DOHH2 (cell line): ENCODE measurements at regions not wholly inside any gene's neighbourhood (a gene's known extent, or its start where the extent isn't known, plus 50 kb on each side); places are given as distances from the start of the nearest gene placed in this dataset.

Experiments used
- EZH2phosphoT487 ChIP-seq: fragments of 200-600 bp; sonication (generic); IDR thresholded peaks from 2 replicates; pipeline ENCODE4 v1.6.1; 2017; ENCODE audit warnings: borderline replicate concordance, mild to moderate bottlenecking, antibody characterized with exemption, low read length, moderate library complexity, mixed read lengths
- TF ChIP-seq, protein P1 (sequence below): fragments of 200-600 bp; sonication (generic); IDR thresholded peaks from one replicate; pipeline ENCODE4 v1.5.1; 2014; ENCODE audit warnings: antibody characterized with exemption, mild to moderate bottlenecking, low read depth, low read length; ENCODE audit not compliant: poor library complexity, severe bottlenecking

DNA sequence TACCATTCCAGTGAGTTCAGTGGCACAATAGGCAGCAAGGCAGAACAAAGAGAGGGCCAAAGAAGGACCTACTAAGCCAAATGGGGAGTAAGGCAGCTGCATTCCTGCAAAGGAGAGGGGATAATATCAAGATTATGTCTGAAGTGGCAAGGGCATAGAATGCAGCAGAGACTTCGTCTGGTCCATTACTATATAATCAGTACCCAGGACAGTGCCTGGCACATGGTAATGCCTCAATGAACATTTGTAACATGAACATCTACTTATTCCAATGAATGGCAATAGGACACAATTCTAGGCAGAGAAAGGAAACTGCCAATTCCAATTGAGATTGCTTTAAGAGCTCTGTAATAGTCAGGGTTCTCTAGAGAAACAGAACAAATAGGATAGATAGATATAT lies 82.1 kb upstream of the STAC start:
- TF ChIP-seq, protein P1, sequence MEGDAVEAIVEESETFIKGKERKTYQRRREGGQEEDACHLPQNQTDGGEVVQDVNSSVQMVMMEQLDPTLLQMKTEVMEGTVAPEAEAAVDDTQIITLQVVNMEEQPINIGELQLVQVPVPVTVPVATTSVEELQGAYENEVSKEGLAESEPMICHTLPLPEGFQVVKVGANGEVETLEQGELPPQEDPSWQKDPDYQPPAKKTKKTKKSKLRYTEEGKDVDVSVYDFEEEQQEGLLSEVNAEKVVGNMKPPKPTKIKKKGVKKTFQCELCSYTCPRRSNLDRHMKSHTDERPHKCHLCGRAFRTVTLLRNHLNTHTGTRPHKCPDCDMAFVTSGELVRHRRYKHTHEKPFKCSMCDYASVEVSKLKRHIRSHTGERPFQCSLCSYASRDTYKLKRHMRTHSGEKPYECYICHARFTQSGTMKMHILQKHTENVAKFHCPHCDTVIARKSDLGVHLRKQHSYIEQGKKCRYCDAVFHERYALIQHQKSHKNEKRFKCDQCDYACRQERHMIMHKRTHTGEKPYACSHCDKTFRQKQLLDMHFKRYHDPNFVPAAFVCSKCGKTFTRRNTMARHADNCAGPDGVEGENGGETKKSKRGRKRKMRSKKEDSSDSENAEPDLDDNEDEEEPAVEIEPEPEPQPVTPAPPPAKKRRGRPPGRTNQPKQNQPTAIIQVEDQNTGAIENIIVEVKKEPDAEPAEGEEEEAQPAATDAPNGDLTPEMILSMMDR: no peak
- TF ChIP-seq EZH2phosphoT487: no peak
